Stimulated activated CD4-positive, alpha-beta T cell treated with anti-CD3 and anti-CD28 coated beads, Interleukin-1b, Interleukin-23, amount 100 ng/mL, for 48 hours (primary cell): ENCODE measurements at regions not wholly inside any gene's neighbourhood (a gene's known extent, or its start where the extent isn't known, plus 50 kb on each side); places are given as distances from the start of the nearest gene placed in this dataset.

ENCODE experiments used
- DNase-seq: peaks from one replicate; pipeline ENCODE4 v3.0.0-alpha.2; 2020

GRCh38 chr1:55507578-55507931 is 292.4 kb upstream of the USP24 start:
- no peak for DNase-seq

DNA sequence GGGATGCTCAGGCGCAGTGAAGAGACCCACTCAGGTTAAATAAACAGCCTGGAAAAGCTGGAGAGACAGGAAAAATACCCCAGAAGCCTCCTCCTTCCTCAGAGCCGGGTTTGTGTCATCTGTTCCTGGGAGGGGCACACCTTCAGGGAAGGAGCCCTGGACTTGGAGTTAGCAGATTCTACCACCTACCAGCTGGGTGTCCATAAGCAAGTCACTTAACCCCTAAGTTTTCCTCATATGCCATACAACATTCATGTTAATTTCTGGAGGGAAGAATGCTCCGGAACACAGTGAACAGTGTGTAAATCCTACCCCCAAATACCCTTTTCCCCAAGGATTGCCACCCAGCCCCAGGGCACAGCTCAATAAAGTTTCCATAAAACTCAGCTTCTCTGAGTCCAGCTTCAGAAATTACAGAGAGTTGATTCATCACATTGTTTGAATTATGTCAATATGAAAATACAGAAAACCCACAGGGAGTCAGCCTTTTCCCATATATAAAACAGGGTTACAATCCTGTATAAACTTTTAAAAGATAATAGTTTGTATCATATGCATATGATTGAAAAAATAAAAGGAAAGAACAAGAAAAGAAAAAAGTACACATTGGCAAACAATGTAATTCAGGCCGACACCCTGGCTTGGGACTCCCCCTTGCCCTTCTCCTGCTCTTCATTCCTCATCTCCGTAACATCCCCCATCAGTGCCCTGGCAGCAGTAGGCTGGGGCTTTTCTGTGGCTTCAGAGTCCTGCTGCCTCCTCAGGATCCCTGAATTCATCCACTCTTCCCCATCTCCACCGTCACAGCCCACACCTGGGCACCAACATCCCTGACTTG is 291.8 kb upstream of the USP24 start:
- DNase-seq, result no peak

- no peak for DNase-seq
Measured at GRCh38 chr1:55505326-55505725, 290.2 kb upstream of the USP24 start.

DNA sequence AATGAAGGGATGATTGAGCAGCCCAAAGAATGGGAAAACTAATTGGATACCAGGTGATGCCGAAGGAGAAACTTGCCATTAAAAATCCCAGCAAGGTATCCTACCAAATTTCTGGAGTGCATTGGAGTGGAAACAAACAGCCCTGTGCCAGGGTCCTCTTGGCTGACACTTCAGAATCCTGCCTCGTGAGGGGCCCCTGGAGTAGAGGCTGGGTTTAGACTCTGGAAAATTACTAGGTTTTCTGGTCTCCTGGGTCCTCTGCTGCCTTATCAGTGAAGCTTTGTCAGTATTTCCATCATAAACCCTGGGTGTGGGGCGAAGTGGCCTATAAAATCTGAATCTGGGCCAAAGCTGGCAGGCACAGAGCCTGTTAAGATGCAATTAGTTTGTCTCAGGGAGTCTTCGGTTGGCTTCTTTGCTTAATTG is 289.2 kb upstream of the USP24 start:
- DNase-seq, result no peak

GRCh38 chr1:55503663-55504305 is 288.6 kb upstream of the USP24 start:
- no peak for DNase-seq

DNA sequence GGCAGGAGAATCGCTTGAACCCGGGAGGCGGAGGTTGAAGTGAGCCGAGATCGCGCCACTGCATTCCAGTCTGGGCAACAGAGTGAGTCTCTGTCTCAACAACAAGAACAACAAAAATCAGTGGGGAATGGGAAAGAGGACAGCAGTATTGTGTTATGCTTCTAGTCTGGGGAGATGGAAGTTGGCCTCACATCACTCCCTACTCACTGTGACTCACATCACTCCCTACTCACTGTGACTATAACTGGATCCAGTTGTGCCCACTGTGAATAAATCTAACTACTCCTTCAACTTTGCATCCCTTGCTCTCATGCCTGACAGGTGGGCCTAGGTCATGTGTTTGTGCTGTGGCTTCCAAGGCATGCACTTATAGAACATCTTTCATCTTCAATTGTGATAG is 285.4 kb upstream of the USP24 start:
- no peak for DNase-seq

GRCh38 chr1:55490547-55490946 is 275.4 kb upstream of the USP24 start:
- no peak for DNase-seq

- DNase-seq, result no peak
Measured at GRCh38 chr1:55484173-55484572, 269.0 kb upstream of the USP24 start.

- DNase-seq, result no peak
Measured at GRCh38 chr1:55483523-55483922, 268.4 kb upstream of the USP24 start.

DNA sequence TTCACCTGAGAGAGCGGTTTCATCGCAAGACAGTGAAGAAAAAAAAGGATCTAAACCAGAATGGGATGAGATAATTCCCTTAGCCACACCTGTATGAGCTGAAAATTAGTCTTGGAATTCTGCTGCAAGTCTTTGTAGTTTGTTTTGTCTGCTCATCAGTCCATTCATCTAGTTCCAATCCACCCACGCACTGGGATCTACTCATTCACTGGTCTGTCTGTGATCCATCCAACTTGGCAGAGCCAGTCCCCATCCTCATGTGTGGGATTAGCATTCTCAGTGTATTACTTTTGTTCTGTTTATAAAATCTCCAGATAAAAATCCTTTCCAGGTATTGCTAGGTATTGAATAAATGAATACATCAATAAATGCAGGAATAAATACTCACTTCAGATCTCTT is 266.5 kb upstream of the USP24 start:
- DNase-seq, result no peak

DNA sequence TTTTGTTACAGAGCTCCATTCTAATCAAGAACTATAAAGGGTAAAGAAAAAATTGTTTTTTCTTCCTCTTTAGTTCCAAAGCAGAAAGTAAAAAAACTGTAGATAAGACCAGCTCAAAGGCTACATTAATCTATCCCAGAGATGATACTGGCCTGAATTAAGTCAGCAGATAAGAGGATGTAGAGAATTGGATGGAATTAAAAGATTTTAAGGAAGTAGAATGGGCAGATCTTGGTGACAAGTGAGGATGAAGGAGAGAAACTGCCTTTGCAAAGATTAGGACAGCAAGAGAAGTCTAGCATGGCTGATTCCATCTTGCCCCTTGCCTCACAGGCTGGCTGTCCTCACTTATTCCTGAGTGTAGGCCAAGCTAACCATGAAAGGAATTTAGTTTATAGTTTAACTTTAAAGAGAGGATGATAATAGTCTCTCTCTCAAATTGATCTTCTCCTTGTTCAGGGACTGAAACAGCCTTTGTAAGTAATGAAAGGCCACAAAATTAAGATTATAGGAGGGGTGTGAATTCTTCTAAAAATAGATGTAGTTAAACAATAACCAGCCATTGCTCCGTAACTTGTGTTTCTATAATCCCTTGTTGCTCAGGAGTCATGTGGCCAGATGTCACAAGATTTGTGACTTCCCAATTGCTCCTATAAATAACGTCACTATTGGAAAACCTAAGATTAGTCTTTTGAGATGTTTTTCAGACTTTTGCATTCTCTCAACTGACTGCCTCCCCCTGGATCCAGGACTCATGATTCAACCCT is 265.0 kb upstream of the USP24 start:
- DNase-seq, result no peak

DNA sequence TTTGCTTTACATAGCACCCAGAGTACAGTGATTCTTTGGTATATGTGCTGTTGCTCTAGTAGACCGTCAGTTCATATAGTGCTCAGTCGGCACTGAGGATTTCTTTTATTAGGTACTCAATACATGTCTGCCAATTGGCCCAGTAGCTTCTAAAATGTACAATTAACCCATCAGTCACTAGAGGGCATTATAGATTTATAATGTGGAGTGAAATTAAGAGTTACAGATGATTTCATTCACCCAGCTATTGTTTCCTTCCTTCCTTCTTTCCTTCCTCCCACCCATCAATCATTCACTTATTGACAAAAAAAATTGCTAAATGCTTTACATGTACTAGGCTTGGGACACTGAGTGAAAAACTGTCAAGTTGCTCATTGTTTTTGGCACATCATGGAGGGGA is 263.6 kb upstream of the USP24 start:
- DNase-seq, result no peak

- DNase-seq, result no peak
Measured at GRCh38 chr1:55477953-55478352, 262.8 kb upstream of the USP24 start.

DNA sequence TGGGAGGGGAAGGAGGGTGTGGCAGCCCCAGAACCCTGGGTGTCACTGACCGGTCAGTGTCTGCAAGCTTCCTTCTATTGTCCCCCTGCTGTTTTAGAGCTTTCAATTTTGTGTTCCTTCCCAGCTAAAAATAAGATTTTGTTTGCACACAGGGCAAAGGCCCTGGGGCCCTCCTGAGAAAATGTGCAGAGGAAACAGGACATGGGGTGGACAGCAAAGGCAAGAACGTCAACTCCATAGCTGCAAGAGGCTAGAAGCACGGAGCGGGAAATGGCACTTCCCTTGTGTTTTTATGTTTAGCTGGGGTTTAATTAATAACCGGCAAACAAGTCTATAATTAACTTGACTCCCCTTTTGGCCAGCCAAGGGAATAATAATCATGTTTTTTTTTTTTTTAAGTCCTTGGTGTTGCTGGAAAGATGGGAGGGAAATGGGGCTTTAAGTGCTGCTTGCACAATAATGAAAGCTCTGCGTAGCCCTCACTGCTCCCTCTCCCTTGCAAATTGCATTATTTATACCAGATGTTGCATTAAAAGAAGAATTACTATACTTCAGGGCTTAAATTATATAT is 261.4 kb upstream of the USP24 start:
- no peak for DNase-seq

- DNase-seq, result no peak
Measured at GRCh38 chr1:55474168-55474786, 259.1 kb upstream of the USP24 start.

DNA sequence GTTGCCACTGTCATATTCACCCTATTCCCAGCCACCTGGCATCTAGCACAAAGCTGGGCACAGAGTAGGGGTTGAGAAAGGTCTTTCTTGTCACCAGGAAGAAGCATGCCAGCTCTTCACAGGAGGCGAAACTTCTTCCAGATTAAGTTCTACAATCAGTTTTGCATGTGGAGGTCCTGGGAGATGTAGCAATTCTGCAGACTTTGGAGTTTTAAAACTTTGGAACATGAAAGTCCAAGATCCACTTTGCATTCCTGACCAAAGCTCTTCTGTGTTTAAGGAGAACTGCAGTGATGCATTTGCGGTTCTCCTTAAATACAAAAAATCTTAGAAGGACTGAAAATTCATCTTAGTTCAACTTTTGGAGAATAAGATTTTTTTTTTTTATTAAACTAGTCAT is 258.5 kb upstream of the USP24 start:
- no peak for DNase-seq

DNA sequence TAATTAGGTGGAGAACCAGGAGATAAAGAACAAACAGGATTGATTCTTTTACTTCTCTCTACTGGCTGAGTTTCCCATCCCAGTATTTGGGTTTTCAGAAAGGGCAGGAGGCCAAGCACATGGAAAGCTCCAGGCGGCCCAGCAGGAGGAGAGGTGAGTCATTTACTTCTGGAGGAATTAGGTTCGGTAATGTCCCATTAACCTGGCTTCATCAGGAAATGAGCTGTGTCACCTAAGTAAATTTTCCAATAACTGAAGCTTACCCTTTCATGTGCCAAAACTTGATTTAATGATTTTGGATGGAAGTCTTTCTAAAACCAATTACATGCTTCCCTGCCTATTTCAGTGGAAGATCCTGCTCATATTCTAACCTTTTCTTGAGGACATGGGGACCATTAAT is 257.6 kb upstream of the USP24 start:
- DNase-seq, result no peak

DNA sequence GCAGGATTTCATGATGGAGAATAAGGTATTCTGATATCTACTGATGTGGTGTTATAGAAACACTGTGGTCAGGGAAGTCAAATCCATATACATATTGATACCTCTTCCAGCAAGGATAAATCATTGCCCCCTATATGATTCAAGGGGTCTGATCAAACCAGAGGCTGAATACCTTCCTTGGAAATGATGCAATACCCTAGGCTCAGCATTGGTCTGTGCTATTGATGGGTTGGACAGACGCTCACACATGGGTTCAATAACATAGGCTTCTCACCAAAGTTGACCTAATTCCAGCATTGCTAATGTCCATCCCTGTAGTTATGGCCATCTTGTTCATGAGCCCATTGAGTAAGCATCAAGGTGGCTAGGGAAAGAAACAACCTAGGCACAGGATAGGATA is 257.0 kb upstream of the USP24 start:
- DNase-seq, result no peak

DNA sequence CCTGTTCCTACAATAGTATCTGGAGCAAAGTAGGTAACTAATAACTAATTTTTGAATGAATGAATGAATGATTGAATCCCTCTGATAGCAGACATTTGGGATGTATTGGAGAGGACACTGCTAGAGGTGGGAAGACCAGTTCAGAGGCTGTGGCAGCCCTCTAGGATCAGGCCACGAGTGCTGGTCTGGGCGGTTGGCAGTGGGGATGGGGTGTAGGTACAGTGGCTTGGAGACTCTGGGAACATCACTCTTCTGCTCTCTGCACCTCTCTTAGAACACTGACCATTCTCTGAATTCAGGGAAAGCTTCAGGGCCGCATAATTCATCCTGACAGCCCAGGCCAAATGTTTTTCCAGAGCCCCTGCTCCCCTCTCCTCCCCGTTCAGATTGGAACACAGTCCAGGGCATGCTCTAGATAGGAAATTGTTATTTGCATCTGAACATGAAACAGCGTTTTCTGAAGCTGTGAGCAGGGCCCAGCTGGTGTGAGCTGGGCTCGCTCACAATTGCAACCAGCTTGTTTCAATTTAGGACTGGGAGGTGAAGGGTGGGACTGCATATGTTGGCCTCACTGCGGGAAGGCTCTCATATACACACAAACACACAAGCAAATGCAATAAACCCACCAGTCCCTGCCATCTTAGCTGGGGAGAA is 253.1 kb upstream of the USP24 start:
- DNase-seq, result no peak

DNA sequence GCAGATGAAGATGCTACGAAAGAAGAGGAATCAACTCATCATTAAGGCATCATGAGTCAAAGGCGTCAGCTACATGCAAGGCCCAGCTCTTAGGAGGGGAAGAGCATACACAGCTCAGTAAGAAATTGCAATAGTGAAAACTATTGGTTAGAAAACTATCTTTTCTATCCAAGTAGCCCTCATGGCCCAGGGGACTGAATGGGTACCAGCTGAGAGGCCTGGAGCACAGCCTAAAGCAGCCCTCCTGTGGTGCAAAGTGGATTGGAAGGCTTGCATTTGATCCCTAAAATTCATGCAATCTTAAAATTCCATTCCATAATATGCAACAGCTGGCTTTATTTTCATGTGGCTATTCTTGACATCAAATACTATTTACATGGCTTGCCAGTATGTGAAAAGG is 251.8 kb upstream of the USP24 start:
- no peak for DNase-seq

- no peak for DNase-seq
Measured at GRCh38 chr1:55466373-55466772, 251.2 kb upstream of the USP24 start.

GRCh38 chr1:55464550-55464949 is 249.4 kb upstream of the USP24 start:
- DNase-seq, result no peak
